ENCODE measurements at regions not wholly inside any gene's neighbourhood (a gene's known extent, or its start where the extent isn't known, plus 50 kb on each side); places are given as distances from the start of the nearest gene placed in this dataset.

DNA sequence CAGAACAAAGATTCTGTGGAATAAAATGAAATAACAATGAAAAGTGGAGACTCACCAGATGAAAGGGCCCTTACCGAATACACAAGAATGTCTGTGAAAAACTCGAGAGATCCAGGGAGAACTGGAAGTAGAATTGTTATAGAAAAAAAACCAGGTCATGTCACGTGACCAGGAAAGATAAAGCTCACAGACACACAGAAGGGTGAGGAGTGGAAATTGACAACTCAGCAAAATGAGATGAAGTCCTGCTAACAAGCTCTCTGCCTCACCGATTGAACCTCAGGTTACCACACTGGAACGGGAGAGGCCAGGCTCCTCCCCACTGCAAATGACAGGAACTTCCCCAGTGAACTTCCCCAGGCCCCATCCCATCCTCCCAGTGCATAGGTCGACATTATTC, 1618.0 kb upstream of the PCDH10 start:
- intact Hi-C loops (cut with micrococcal nuclease), result no loop called here
- no peaks in the 10 kb centered on the region for H3K4me1 Mint-ChIP-seq
- TF ChIP-seq, protein P1, sequence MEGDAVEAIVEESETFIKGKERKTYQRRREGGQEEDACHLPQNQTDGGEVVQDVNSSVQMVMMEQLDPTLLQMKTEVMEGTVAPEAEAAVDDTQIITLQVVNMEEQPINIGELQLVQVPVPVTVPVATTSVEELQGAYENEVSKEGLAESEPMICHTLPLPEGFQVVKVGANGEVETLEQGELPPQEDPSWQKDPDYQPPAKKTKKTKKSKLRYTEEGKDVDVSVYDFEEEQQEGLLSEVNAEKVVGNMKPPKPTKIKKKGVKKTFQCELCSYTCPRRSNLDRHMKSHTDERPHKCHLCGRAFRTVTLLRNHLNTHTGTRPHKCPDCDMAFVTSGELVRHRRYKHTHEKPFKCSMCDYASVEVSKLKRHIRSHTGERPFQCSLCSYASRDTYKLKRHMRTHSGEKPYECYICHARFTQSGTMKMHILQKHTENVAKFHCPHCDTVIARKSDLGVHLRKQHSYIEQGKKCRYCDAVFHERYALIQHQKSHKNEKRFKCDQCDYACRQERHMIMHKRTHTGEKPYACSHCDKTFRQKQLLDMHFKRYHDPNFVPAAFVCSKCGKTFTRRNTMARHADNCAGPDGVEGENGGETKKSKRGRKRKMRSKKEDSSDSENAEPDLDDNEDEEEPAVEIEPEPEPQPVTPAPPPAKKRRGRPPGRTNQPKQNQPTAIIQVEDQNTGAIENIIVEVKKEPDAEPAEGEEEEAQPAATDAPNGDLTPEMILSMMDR (IDR thresholded peaks at IDR 0.05), result no peak
- H3K36me3 Mint-ChIP-seq (ENCODE audit: low read depth), result no peaks in the 10 kb centered on the region
- ChIA-PET POLR2A (no interaction called here), CTCF (no interaction called here)
- H3K27ac Mint-ChIP-seq, result no peak overlapping the region
- ATAC-seq (ENCODE audit: low read depth), result no peak
- DNase-seq, result no peak
- H3K9me3 Mint-ChIP-seq, result no peaks in the 10 kb centered on the region
- no peak overlapping the region for H3K4me3 Mint-ChIP-seq
- H3K27me3 Mint-ChIP-seq, result no peaks in the 10 kb centered on the region

DNA sequence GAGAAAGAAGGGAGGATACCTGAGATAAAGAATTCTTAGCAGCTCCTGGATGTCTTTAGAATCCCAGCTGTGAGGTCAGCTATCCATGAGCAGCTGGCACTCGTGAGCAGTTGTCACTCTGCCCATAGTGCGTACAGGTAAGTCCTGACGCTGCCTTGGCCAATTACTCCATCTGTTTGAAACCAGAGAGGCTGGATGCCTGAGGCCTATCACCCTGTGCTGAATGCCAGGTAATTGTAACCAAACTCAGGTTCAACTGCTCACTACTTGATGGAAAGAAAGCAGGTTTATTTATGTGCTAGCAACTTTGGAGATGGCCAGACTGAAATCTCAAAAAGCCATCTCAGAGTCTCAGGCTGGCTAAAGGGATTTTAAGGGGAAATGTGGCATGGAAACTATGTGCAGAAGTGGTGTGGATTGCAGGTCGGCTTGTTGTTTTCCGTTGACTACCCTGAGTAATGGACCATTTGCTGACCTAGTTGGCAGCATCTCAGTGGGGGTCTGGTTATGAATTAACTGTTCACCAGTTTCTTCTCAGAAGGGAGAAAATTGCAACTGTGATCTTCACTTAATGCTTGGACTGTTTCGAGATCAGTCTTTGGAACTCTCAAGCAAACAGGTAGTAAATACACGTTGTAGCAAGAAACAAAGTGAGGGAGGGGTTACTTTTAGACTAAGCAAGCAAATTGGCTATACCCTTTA, 1614.0 kb upstream of the PCDH10 start:
- TF ChIP-seq, protein P1 (IDR thresholded peaks at IDR 0.05), result no peak
- ChIA-PET CTCF (no interaction called here), POLR2A (no interaction called here)
- no peak for DNase-seq
- H3K4me3 Mint-ChIP-seq, result no peak overlapping the region
- H3K9me3 Mint-ChIP-seq, result no peaks in the 10 kb centered on the region
- H3K27ac Mint-ChIP-seq, result no peak overlapping the region
- no peaks in the 10 kb centered on the region for H3K36me3 Mint-ChIP-seq (ENCODE audit: low read depth)
- no peaks in the 10 kb centered on the region for H3K4me1 Mint-ChIP-seq
- no peaks in the 10 kb centered on the region for H3K27me3 Mint-ChIP-seq
- intact Hi-C loops (cut with micrococcal nuclease), result no loop called here
- ATAC-seq (ENCODE audit: low read depth), result no peak

DNA sequence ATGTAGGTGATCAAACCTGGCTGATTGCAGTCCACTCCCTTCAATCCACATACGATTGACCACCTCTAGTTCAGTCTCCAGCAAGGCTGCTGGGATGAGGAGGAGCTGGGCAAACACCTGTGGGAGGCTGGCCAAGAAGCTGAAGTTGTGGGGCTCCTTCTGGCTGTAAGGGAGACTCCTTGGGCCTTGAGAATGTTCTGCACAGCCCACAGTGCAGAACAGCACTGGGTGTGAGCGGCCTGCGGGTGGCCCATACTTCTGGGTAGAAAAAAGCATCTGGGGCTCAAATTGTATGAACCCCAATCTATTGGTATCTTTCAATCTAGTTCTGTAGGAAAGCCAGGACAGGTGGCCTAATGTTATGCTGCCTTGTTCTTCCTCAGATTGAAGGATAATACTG, 1608.8 kb upstream of the PCDH10 start:
- POLR2A ChIA-PET, result no interaction called here
- H3K27me3 Mint-ChIP-seq, result no peaks in the 10 kb centered on the region

DNA sequence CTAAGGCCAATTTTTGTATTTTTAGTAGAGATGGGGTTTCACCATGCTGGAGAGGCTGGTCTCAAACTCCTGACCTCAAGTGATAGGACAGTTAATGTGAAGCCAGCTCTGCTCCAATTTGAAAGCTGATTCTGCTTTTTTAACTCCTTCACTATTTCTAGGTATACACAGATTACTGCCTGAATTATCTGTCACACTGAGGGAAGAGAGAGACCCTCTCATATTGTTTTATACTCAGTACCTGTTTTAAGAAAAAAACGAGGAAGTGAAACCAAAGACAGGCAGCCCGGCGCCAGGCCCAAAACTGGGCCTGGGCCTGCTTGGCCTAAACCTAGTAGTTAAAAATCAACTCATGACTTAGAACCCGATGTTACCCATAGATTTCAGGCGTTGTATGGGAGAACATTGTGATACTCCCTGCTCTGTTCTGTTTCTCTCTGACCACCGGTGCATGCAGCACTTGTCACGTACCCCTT, 1601.5 kb upstream of the PCDH10 start:
- no peak for ATAC-seq (ENCODE audit: low read depth)
- no peak for DNase-seq
- Mint-ChIP-seq H3K27ac (no peak overlapping the region), H3K36me3 (ENCODE audit: low read depth) (no peaks in the 10 kb centered on the region), H3K4me1 (no peaks in the 10 kb centered on the region), H3K9me3 (no peaks in the 10 kb centered on the region), H3K4me3 (no peak overlapping the region), H3K27me3 (no peaks in the 10 kb centered on the region)
- ChIA-PET CTCF (no interaction called here), POLR2A (no interaction called here)
- TF ChIP-seq, protein P1 (IDR thresholded peaks at IDR 0.05), result no peak
- intact Hi-C loops (cut with micrococcal nuclease), result no loop called here

More for the DNA sequence above, 1608.8 kb upstream of the PCDH10 start:
- ATAC-seq (ENCODE audit: low read depth), result no peak
- Mint-ChIP-seq H3K4me3 (no peak overlapping the region), H3K9me3 (no peaks in the 10 kb centered on the region), H3K36me3 (ENCODE audit: low read depth) (no peaks in the 10 kb centered on the region), H3K27ac (no peak overlapping the region), H3K4me1 (no peaks in the 10 kb centered on the region)
- TF ChIP-seq, protein P1 (IDR thresholded peaks at IDR 0.05), result no peak
- intact Hi-C loops (cut with micrococcal nuclease), result no loop called here
- DNase-seq, result no peak
- CTCF ChIA-PET, result no interaction called here

DNA sequence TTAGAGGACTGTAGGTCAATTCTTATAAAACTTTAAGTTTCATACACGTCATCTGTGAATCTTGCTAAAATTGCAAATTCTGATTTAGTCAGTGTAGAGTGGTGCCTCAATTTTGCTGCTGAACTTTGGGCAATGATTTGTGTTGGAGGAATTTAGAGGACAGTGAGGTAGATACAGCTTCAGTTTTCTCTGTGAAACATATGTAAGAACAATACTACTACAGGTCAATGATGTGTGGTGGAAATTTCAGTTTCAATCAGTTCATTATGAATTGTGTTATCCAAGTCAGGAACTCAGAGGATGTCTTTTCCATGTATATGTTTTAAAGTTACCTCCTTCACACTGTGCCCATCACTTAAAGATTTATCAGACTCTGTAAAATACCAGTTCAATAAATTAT, 1597.8 kb upstream of the PCDH10 start:
- Mint-ChIP-seq H3K27me3 (no peaks in the 10 kb centered on the region), H3K4me3 (no peak overlapping the region), H3K4me1 (no peaks in the 10 kb centered on the region), H3K36me3 (ENCODE audit: low read depth) (no peaks in the 10 kb centered on the region), H3K27ac (no peak overlapping the region), H3K9me3 (peaks cover 2% of the 10 kb centered on the region)
- ChIA-PET POLR2A (no interaction called here), CTCF (no interaction called here)
- ATAC-seq (ENCODE audit: low read depth) (no peak), DNase-seq (no peak)
- intact Hi-C loops (cut with micrococcal nuclease), result no loop called here
- TF ChIP-seq, protein P1 (IDR thresholded peaks at IDR 0.05), result no peak

Data from activated B cell treated with CpG ODN at 0.5 μM for 24 hours (primary cell).